A673 (cell line): ENCODE measurements at regions not wholly inside any gene's neighbourhood (a gene's known extent, or its start where the extent isn't known, plus 50 kb on each side); places are given as distances from the start of the nearest gene placed in this dataset.

Experiments used
- CTCF ChIP-seq: fragments of 300-800, 200-600 bp; sonication (generic); conservative IDR thresholded peaks from 2 replicates; pipeline ENCODE4 v1.5.1; 2017; ENCODE audit warnings: low read depth, mild to moderate bottlenecking, antibody characterized with exemption, low read length, moderate library complexity, mixed read lengths
- EZH2 ChIP-seq: fragments of 200-600 bp; sonication (generic); IDR thresholded peaks from 2 replicates; pipeline ENCODE4 v1.6.1; 2017; ENCODE audit warnings: borderline replicate concordance, low read depth, mild to moderate bottlenecking, mixed read lengths, antibody characterized with exemption, low read length; ENCODE audit not compliant: poor library complexity, severe bottlenecking

GRCh38 chr5:173711466-173711865 is 95.0 kb upstream of the BOD1 start:
- TF ChIP-seq CTCF (no peak), EZH2 (no peak)
